22Rv1 (cell line): ENCODE measurements at regions not wholly inside any gene's neighbourhood (a gene's known extent, or its start where the extent isn't known, plus 50 kb on each side); places are given as distances from the start of the nearest gene placed in this dataset.

Experiments used
- H3K27ac ChIP-seq: fragments of 450-650 bp; 2 replicates; pipeline ENCODE4 v1.5.1; 2017
- ZFX ChIP-seq: fragments of 450-650 bp; IDR thresholded peaks from 2 replicates; pipeline ENCODE4 v1.6.1; 2017; ENCODE audit warnings: antibody characterized with exemption, borderline replicate concordance
- TF ChIP-seq, protein P1 (sequence below): fragments of 450-650 bp; IDR thresholded peaks from 2 replicates; pipeline ENCODE4 v1.5.1; 2017; ENCODE audit warnings: mild to moderate bottlenecking

DNA sequence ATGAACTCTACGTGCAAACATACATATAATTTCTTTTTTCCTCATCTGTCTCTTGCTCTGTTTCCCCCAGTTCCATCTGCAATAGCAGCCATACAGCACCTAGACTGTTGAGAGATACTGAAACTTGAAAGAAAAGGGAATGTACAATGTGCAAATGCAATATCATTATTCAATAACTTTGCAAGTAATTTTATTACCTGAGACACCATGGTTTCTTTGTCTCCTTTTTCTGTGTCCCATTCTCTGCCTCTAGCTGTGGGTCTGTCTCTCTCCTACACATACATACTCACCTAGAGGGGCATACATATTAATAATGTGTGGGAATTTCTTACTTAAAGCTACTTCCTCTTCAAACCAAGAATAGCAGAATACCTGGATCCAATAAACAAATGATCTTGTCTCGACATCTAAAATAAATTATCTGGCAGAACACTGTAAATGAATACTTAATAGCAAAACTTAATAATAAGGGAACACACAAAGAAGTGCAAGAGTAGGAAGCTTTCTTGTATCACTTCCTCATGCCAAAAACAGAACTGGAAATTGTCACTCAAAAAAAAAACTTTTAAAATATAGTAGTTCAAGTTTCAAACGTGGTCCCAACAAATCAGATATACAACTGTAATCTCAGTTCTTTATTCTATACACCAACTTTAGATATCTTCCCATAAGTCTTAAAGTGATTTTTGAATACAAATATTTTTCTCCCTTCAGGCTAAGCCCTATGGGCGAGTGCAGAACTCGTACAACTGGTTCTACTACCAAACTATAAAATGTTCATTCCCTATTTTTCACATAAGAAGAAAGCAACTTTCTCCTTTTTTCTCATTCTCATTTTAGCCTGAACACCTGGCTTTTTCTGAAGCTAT, 194.6 kb downstream of the NRIP1 start:
- no peak for TF ChIP-seq ZFX
- TF ChIP-seq, protein P1, sequence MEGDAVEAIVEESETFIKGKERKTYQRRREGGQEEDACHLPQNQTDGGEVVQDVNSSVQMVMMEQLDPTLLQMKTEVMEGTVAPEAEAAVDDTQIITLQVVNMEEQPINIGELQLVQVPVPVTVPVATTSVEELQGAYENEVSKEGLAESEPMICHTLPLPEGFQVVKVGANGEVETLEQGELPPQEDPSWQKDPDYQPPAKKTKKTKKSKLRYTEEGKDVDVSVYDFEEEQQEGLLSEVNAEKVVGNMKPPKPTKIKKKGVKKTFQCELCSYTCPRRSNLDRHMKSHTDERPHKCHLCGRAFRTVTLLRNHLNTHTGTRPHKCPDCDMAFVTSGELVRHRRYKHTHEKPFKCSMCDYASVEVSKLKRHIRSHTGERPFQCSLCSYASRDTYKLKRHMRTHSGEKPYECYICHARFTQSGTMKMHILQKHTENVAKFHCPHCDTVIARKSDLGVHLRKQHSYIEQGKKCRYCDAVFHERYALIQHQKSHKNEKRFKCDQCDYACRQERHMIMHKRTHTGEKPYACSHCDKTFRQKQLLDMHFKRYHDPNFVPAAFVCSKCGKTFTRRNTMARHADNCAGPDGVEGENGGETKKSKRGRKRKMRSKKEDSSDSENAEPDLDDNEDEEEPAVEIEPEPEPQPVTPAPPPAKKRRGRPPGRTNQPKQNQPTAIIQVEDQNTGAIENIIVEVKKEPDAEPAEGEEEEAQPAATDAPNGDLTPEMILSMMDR: no peak
- H3K27ac ChIP-seq: no peak overlapping the region

DNA sequence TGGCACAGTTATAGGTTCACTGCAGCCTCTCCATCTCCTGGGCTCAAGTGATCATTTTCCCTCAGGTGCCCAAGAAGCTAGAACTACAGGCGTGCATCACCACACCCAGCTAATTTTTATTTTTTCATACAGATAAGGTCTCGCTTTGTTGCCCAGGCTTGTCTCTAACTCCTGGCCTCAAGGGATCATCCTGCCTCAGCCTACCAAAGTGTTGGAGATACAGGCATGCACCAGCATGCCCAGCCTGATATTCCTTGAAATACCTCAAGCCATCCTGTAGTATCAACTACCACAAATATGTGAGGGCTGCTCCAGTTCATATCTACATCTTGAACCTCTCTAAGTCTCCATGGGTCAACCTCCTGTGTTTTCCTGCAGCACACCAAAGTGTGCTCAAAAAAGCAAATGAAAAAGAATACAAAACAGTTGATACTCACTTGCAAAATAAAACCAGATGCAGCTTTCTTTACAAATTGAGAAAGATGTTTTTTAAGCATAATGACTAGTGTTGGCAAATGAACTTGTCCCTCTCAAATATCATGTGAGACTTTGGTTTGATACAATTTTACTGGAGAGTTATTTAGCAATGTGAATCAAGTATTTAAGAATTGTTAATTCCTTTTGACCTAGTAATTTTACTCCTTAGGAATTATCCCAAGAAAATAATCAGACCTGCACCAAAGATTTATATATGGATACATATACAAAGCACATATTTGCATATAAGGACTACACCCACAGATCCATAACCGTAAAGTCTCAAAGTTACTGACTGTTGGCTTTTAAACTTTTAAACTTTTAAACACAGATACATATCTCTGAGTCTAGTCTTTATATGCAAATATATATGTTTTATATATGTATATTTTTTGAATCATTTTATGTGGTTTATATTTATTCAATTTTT, 197.7 kb downstream of the NRIP1 start:
- H3K27ac ChIP-seq: no peak overlapping the region
- TF ChIP-seq ZFX: no peak
- TF ChIP-seq, protein P1: no peak

DNA sequence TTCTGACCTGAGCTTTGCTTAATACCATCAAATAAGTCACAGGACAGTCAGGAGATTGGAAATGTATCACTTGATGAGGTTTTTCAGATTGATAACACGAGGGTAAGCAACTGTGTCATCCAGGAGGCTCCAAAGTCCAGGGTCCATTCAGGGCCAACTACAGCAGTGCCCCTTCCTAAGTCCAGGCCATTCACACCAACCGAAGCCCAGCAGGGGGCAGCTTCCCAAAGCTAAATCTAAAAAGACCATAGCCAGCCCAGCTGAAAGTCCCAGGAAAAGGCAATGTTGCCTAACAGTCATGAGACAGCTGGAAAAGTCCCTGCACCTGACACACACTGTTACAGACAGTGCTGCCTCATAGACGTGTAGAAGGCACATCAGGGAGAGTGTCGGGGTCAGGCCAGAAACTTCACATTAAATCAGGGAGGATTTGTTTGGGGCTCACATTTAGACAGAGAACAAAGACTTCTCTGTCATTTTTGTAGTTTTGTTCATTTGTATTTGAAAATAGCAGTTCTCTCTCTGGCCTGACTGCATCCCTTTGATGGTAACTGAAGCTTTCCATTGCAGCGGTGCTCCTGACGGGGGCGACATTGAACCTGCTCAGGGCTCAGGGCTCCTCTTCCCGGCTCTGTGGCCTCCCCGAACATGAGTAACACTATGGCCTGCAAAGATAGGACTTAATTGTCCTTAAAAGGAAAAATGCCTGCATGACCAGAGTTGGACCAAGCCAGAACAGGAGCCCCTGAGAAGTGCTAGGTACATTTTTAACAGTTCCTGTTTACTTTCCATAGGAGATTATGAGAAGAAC, 200.4 kb downstream of the NRIP1 start:
- TF ChIP-seq, protein P1: peak; percentile 72
- TF ChIP-seq ZFX: no peak
- no peak overlapping the region for H3K27ac ChIP-seq

DNA sequence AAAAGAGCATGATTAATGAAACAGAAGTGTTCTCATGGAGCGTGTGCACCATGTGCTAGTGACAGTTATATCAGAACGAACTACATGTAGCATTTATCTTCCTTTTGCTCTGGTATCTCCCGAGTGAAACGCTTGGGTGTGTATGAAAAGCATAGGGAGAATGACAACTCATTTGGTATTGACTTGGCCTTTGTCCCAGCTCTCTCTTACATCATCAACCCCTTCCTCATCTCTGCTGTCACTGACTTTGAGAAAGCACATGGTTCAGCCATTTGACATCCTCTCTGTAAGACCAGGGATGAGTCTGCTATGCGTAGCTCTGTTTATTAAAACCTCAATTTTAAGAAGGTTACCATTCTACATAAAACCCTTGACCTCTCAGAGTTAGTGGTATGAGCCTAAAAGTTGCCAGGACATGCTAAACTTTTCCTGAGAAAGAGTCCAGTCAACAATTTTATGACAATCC, 201.0 kb downstream of the NRIP1 start:
- no peak overlapping the region for H3K27ac ChIP-seq

DNA sequence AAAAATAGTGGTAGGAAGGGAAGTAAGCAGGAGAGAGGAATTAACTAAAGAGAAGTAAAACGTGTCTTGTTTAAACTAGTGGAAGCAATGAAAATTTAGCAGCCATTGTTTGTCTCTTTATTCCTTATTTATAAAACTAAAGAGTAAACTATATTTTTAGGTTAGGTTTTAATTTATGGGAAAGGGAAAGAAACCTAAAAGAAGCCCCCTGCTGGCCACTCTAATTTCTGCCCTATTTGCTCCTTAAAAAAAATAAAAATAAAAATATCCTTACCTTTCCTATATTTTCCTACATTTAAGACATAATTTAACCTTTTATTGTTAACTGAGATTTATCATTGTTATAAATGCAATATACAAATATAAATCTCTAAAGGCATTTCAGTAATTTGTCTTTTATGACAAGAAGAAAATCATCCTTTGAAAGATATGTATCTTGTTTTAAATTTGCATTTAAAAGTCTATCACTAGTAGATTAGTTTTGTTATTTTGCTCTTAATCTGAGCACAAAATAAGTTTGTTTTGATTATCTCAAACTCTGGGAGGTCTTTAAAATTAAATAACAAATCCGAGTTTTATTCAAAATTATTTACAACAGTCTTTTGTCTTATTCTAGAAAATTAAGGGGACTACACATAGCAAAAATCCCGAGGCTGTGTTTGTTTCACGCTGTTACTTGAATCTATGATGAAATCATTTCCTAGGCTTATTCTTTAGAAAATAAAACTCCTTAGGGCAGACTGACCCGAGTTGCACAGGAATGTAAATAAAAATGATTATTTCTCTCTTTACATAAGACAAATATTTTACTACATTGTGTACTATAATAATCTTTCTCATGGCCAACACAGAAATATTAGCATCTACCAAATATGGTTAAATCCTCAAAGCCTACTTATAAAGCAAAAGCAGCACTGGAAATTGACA, 201.7 kb downstream of the NRIP1 start:
- TF ChIP-seq ZFX: no peak
- TF ChIP-seq, protein P1: peak; percentile 77
- H3K27ac ChIP-seq: no peak overlapping the region

More for the DNA sequence above, 201.0 kb downstream of the NRIP1 start:
- TF ChIP-seq, protein P1: no peak
- TF ChIP-seq ZFX: no peak

DNA sequence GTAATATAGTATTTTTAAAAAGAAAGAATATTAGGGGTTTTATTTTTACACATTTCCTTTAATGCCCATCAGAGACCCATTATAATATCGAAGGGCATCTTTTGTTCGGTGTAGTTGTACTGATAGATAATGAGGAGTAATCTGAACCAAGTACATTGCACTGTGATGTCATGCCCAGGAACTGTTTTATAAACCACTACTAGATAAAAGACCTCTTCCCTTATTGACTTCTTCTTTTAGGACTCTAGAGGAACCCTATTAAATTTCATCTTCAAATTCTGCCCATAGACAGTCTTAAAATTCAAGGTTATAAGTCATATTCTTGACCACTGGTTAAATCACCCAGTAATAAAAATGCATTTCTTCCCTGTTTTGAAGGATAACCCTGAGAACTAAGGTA, 206.5 kb downstream of the NRIP1 start:
- no peak for TF ChIP-seq ZFX
- TF ChIP-seq, protein P1: no peak
- no peak overlapping the region for H3K27ac ChIP-seq
